Immature natural killer cell (primary cell): ENCODE measurements at regions not wholly inside any gene's neighbourhood (a gene's known extent, or its start where the extent isn't known, plus 50 kb on each side); places are given as distances from the start of the nearest gene placed in this dataset.
A peak's percentile ranks its signal among the peaks of the same experiment; 100 is the strongest.

ENCODE experiments used
- DNase-seq, 3 donors: peaks; one replicate each; pipeline ENCODE4 v3.0.0; 2022; ENCODE audit warnings: mixed read lengths in 1 of 3
- H3K27ac Mint-ChIP-seq, 6 donors: one replicate each; pipeline ENCODE4 v1.8.0; 2020; ENCODE audit warnings: mixed read lengths in 6 of 6, mild to moderate bottlenecking in 5 of 6, inconsistent platforms in 4 of 6, moderate library complexity in 3 of 6
- H3K27me3 Mint-ChIP-seq, 3 donors: one replicate each; pipeline ENCODE4 v1.8.0; 2020 to 2021; ENCODE audit warnings: low read depth in 3 of 3, mild to moderate bottlenecking in 3 of 3, mixed read lengths in 3 of 3, moderate library complexity in 3 of 3, inconsistent platforms in 1 of 3
- H3K36me3 Mint-ChIP-seq, 3 donors: one replicate each; pipeline ENCODE4 v1.8.0; 2020; ENCODE audit warnings: mixed read lengths in 3 of 3, inconsistent platforms in 2 of 3, mild to moderate bottlenecking in 2 of 3
- H3K4me1 Mint-ChIP-seq, 2 donors: one replicate each; pipeline ENCODE4 v1.8.0; 2020; ENCODE audit warnings: inconsistent platforms in 2 of 2, mild to moderate bottlenecking in 2 of 2, mixed read lengths in 2 of 2, moderate library complexity in 1 of 2
- H3K4me3 Mint-ChIP-seq, 5 donors: one replicate each; pipeline ENCODE4 v1.8.0; 2020; ENCODE audit warnings: mild to moderate bottlenecking in 5 of 5, mixed read lengths in 5 of 5, inconsistent platforms in 3 of 5, moderate library complexity in 3 of 5
- H3K9me3 Mint-ChIP-seq, 6 donors: one replicate each; pipeline ENCODE4 v1.8.0; 2020; ENCODE audit warnings: mild to moderate bottlenecking in 6 of 6, mixed read lengths in 6 of 6, inconsistent platforms in 4 of 6, moderate library complexity in 3 of 6

- H3K27me3 Mint-ChIP-seq, result peaks cover under 1 to 3% (median 2%) of the 10 kb centered on the region in 3 donors
- H3K36me3 Mint-ChIP-seq, result no peaks in the 10 kb centered on the region
- no peak overlapping the region for H3K27ac Mint-ChIP-seq
- H3K4me3 Mint-ChIP-seq, result no peak overlapping the region
- H3K4me1 Mint-ChIP-seq, result no peaks in the 10 kb centered on the region
- no peak for DNase-seq
- no peaks in the 10 kb centered on the region for H3K9me3 Mint-ChIP-seq
Measured at GRCh38 chr6:71404145-71404966, 115.7 kb downstream of the OGFRL1 start.

- H3K27ac Mint-ChIP-seq, result no peak overlapping the region
- no peaks in the 10 kb centered on the region for H3K36me3 Mint-ChIP-seq
- H3K4me3 Mint-ChIP-seq, result no peak overlapping the region
- DNase-seq, result no peak
- H3K27me3 Mint-ChIP-seq, result peaks cover 2 to 3% (median 2%) of the 10 kb centered on the region in 3 donors
- H3K9me3 Mint-ChIP-seq, result no peaks in the 10 kb centered on the region
- H3K4me1 Mint-ChIP-seq, result no peaks in the 10 kb centered on the region
Measured at GRCh38 chr6:71404967-71405278, 116.3 kb downstream of the OGFRL1 start.

GRCh38 chr6:71405416-71405815, 116.8 kb downstream of the OGFRL1 start:
- Mint-ChIP-seq H3K9me3 (no peaks in the 10 kb centered on the region), H3K27ac (no peak overlapping the region), H3K4me3 (no peak overlapping the region), H3K4me1 (no peaks in the 10 kb centered on the region), H3K27me3 (peaks cover 2 to 3% (median 2%) of the 10 kb centered on the region in 3 donors), H3K36me3 (no peaks in the 10 kb centered on the region)
- no peak for DNase-seq

GRCh38 chr6:71406865-71407860, 118.6 kb downstream of the OGFRL1 start:
- no peak overlapping the region for H3K27ac Mint-ChIP-seq
- H3K27me3 Mint-ChIP-seq, result peaks cover 0 to 3% (median 2%) of the 10 kb centered on the region in 3 donors
- no peaks in the 10 kb centered on the region for H3K4me1 Mint-ChIP-seq
- no peak for DNase-seq
- H3K4me3 Mint-ChIP-seq, result no peak overlapping the region
- no peaks in the 10 kb centered on the region for H3K36me3 Mint-ChIP-seq
- peaks cover 0 to 2% (median 0%) of the 10 kb centered on the region in 6 donors for H3K9me3 Mint-ChIP-seq

GRCh38 chr6:71408787-71409723, 120.4 kb downstream of the OGFRL1 start:
- DNase-seq, result no peak
- Mint-ChIP-seq H3K9me3 (peaks cover 0 to 2% (median 0%) of the 10 kb centered on the region in 6 donors), H3K4me3 (no peak overlapping the region), H3K4me1 (no peaks in the 10 kb centered on the region), H3K27me3 (peaks cover 0 to 3% (median 2%) of the 10 kb centered on the region in 3 donors), H3K27ac (no peak overlapping the region), H3K36me3 (no peaks in the 10 kb centered on the region)

GRCh38 chr6:71410164-71410566, 121.6 kb downstream of the OGFRL1 start:
- Mint-ChIP-seq H3K4me3 (no peak overlapping the region), H3K36me3 (no peaks in the 10 kb centered on the region), H3K27ac (no peak overlapping the region), H3K27me3 (peaks cover 0 to 4% (median 3%) of the 10 kb centered on the region in 3 donors), H3K4me1 (no peaks in the 10 kb centered on the region), H3K9me3 (peaks cover 0 to 5% (median 0%) of the 10 kb centered on the region in 6 donors)
- DNase-seq, result no peak

GRCh38 chr6:71410681-71411080, 122.1 kb downstream of the OGFRL1 start:
- no peak for DNase-seq
- H3K27me3 Mint-ChIP-seq, result peaks cover 0 to 4% (median 3%) of the 10 kb centered on the region in 3 donors
- H3K4me3 Mint-ChIP-seq, result no peak overlapping the region
- no peaks in the 10 kb centered on the region for H3K4me1 Mint-ChIP-seq
- peaks cover 0 to 6% (median 0%) of the 10 kb centered on the region in 6 donors for H3K9me3 Mint-ChIP-seq
- no peaks in the 10 kb centered on the region for H3K36me3 Mint-ChIP-seq
- H3K27ac Mint-ChIP-seq, result no peak overlapping the region

- Mint-ChIP-seq H3K27me3 (peaks cover 0 to 4% (median 3%) of the 10 kb centered on the region in 3 donors), H3K9me3 (peaks cover 0 to 6% (median 0%) of the 10 kb centered on the region in 6 donors), H3K4me3 (no peak overlapping the region), H3K36me3 (no peaks in the 10 kb centered on the region), H3K4me1 (no peaks in the 10 kb centered on the region), H3K27ac (no peak overlapping the region)
- DNase-seq, result no peak
Measured at GRCh38 chr6:71411882-71412281, 123.3 kb downstream of the OGFRL1 start.

- Mint-ChIP-seq H3K4me3 (no peak overlapping the region), H3K4me1 (no peaks in the 10 kb centered on the region), H3K27ac (no peak overlapping the region)
Measured at GRCh38 chr6:71412559-71413140, 124.0 kb downstream of the OGFRL1 start.

GRCh38 chr6:71414486-71414885, 125.9 kb downstream of the OGFRL1 start:
- no peaks in the 10 kb centered on the region for H3K36me3 Mint-ChIP-seq
- no peak for DNase-seq
- H3K4me3 Mint-ChIP-seq, result no peak overlapping the region
- H3K27me3 Mint-ChIP-seq, result peaks cover 2 to 6% (median 4%) of the 10 kb centered on the region in 3 donors
- H3K9me3 Mint-ChIP-seq, result peaks cover 1 to 9% (median 4%) of the 10 kb centered on the region in 6 donors
- no peak overlapping the region for H3K27ac Mint-ChIP-seq
- H3K4me1 Mint-ChIP-seq, result peaks cover 0 to 6% of the 10 kb centered on the region in 2 donors

More at GRCh38 chr6:71412559-71413140, 124.0 kb downstream of the OGFRL1 start:
- peaks cover 0 to 5% (median 0%) of the 10 kb centered on the region in 3 donors for H3K27me3 Mint-ChIP-seq
- no peaks in the 10 kb centered on the region for H3K36me3 Mint-ChIP-seq
- DNase-seq, result no peak
- peaks cover 0 to 6% (median 2%) of the 10 kb centered on the region in 6 donors for H3K9me3 Mint-ChIP-seq

GRCh38 chr6:71419217-71420094, 130.8 kb downstream of the OGFRL1 start:
- peaks cover 6 to 26% (median 6%) of the 10 kb centered on the region in 3 donors for H3K27me3 Mint-ChIP-seq

GRCh38 chr6:71420095-71420692, 131.6 kb downstream of the OGFRL1 start:
- Mint-ChIP-seq H3K4me1 (peaks cover 3 to 9% of the 10 kb centered on the region in 2 donors), H3K27ac (no peak overlapping the region), H3K27me3 (peaks cover 5 to 26% (median 6%) of the 10 kb centered on the region in 3 donors), H3K9me3 (peaks cover 0 to 15% (median 4%) of the 10 kb centered on the region in 6 donors), H3K36me3 (no peaks in the 10 kb centered on the region), H3K4me3 (no peak overlapping the region)
- no peak for DNase-seq

More at GRCh38 chr6:71419217-71420094, 130.8 kb downstream of the OGFRL1 start:
- Mint-ChIP-seq H3K27ac (no peak overlapping the region), H3K4me1 (peaks cover 3 to 9% of the 10 kb centered on the region in 2 donors), H3K4me3 (peak overlapping the region in 4 of 5 donors; percentile 41 to 63 (median 50)), H3K36me3 (no peaks in the 10 kb centered on the region), H3K9me3 (peaks cover under 1 to 15% (median 4%) of the 10 kb centered on the region in 6 donors)
- no peak for DNase-seq
